Peyer's patch (tissue), 4 donors: ENCODE measurements at regions not wholly inside any gene's neighbourhood (a gene's known extent, or its start where the extent isn't known, plus 50 kb on each side); places are given as distances from the start of the nearest gene placed in this dataset.

Experiments
- POLR2A ChIP-seq, 2 donors: fragments of 450-650 bp; IDR thresholded peaks; one replicate each; pipeline ENCODE4 v1.5.1; 2017; ENCODE audit warnings: antibody characterized with exemption in 2 of 2, mild to moderate bottlenecking in 2 of 2, moderate library complexity in 2 of 2
- TF ChIP-seq, protein P1 (sequence below), 6 experiments: fragments of 450-650 bp in 4 of 6; fragments of 200-600 bp in 2 of 6; sonication (generic) in 1 of 6; IDR thresholded peaks; one replicate each; pipeline ENCODE4 v1.5.1; 2017 to 2019; ENCODE audit warnings: antibody characterized with exemption in 6 of 6, mild to moderate bottlenecking in 3 of 6, moderate library complexity in 1 of 6

DNA sequence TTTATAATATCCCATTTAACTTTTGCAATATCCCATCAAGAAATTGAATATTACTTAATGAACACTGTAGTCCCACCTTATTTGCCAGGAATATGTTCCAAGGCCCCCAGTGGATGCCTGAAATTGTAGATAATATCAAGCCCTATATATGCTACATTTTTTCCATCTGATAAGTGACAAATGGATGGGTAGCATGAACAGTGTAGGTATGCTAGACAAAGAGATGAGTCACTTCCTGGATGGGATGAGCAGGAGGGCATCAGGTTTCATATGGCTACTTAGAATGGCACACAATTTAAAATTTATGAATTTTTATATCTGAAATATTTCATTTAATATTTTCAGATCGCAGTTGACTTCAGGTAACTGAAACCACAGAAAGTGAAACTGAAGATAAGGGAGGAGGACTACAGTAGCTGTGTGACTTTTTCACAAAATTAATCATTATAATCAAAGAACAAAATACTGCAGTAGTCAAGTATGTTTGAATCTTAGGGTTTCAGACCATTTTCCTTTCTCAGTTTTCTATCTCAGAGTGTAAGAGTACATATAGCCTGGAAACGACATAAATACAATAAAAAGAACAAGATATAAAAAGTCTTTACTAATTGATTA lies 636.4 kb upstream of the ARRDC3 start:
- TF ChIP-seq, protein P1, sequence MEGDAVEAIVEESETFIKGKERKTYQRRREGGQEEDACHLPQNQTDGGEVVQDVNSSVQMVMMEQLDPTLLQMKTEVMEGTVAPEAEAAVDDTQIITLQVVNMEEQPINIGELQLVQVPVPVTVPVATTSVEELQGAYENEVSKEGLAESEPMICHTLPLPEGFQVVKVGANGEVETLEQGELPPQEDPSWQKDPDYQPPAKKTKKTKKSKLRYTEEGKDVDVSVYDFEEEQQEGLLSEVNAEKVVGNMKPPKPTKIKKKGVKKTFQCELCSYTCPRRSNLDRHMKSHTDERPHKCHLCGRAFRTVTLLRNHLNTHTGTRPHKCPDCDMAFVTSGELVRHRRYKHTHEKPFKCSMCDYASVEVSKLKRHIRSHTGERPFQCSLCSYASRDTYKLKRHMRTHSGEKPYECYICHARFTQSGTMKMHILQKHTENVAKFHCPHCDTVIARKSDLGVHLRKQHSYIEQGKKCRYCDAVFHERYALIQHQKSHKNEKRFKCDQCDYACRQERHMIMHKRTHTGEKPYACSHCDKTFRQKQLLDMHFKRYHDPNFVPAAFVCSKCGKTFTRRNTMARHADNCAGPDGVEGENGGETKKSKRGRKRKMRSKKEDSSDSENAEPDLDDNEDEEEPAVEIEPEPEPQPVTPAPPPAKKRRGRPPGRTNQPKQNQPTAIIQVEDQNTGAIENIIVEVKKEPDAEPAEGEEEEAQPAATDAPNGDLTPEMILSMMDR (IDR thresholded peaks at IDR 0.05) = no peak
- no peak for TF ChIP-seq POLR2A (IDR thresholded peaks at IDR 0.05)
